ENCODE measurements at regions not wholly inside any gene's neighbourhood (a gene's known extent, or its start where the extent isn't known, plus 50 kb on each side); places are given as distances from the start of the nearest gene placed in this dataset.
A peak's percentile ranks its signal among the peaks of the same experiment; 100 is the strongest.

- DNase-seq (ENCODE audit: low read depth, low spot score) = no peak
- H3K4me3 ChIP-seq (ENCODE audit: low read length) = no peak overlapping the region
These were observed 595.1 kb downstream of the BUD13 start for GRCh38 chr11:116177521-116178210.

GRCh38 chr11:116176484-116177005, 596.2 kb downstream of the BUD13 start:
- H3K4me3 ChIP-seq (ENCODE audit: low read length) = no peak overlapping the region
- peak; percentile 8 for DNase-seq (ENCODE audit: low read depth, low spot score)

GRCh38 chr11:116175707-116176106, 597.1 kb downstream of the BUD13 start:
- no peak for DNase-seq (ENCODE audit: low read depth, low spot score)
- H3K4me3 ChIP-seq (ENCODE audit: low read length) = no peak overlapping the region

- no peak for DNase-seq (ENCODE audit: low read depth, low spot score)
- no peak overlapping the region for H3K4me3 ChIP-seq (ENCODE audit: low read length)
These were observed 598.6 kb downstream of the BUD13 start for GRCh38 chr11:116173941-116174911.

GRCh38 chr11:116173506-116173905, 599.3 kb downstream of the BUD13 start:
- H3K4me3 ChIP-seq (ENCODE audit: low read length) = no peak overlapping the region
- no peak for DNase-seq (ENCODE audit: low read depth, low spot score)

- DNase-seq (ENCODE audit: low read depth, low spot score) = no peak
These were observed 599.9 kb downstream of the BUD13 start for GRCh38 chr11:116172851-116173250.

GRCh38 chr11:116172156-116172555, 600.6 kb downstream of the BUD13 start:
- no peak overlapping the region for H3K4me3 ChIP-seq (ENCODE audit: low read length)
- no peak for DNase-seq (ENCODE audit: low read depth, low spot score)

More at GRCh38 chr11:116172851-116173250, 599.9 kb downstream of the BUD13 start:
- H3K4me3 ChIP-seq (ENCODE audit: low read length) = no peak overlapping the region

- DNase-seq (ENCODE audit: low read depth, low spot score) = no peak
- no peak overlapping the region for H3K4me3 ChIP-seq (ENCODE audit: low read length)
These were observed 601.3 kb downstream of the BUD13 start for GRCh38 chr11:116171271-116172140.

GRCh38 chr11:116170526-116171120, 602.2 kb downstream of the BUD13 start:
- no peak for DNase-seq (ENCODE audit: low read depth, low spot score)

GRCh38 chr11:116169776-116170175, 603.0 kb downstream of the BUD13 start:
- DNase-seq (ENCODE audit: low read depth, low spot score) = no peak
- H3K4me3 ChIP-seq (ENCODE audit: low read length) = no peak overlapping the region

More at GRCh38 chr11:116170526-116171120, 602.2 kb downstream of the BUD13 start:
- no peak overlapping the region for H3K4me3 ChIP-seq (ENCODE audit: low read length)

- DNase-seq (ENCODE audit: low read depth, low spot score) = no peak
- no peak overlapping the region for H3K4me3 ChIP-seq (ENCODE audit: low read length)
These were observed 604.4 kb downstream of the BUD13 start for GRCh38 chr11:116168459-116168787.

- DNase-seq (ENCODE audit: low read depth, low spot score) = no peak
- H3K4me3 ChIP-seq (ENCODE audit: low read length) = no peak overlapping the region
These were observed 604.9 kb downstream of the BUD13 start for GRCh38 chr11:116167706-116168458.

GRCh38 chr11:116166573-116167465, 606.0 kb downstream of the BUD13 start:
- H3K4me3 ChIP-seq (ENCODE audit: low read length) = no peak overlapping the region
- DNase-seq (ENCODE audit: low read depth, low spot score) = no peak

- no peak overlapping the region for H3K4me3 ChIP-seq (ENCODE audit: low read length)
- no peak for DNase-seq (ENCODE audit: low read depth, low spot score)
These were observed 607.9 kb downstream of the BUD13 start for GRCh38 chr11:116164843-116165242.

GRCh38 chr11:116162886-116163230, 609.9 kb downstream of the BUD13 start:
- no peak for DNase-seq (ENCODE audit: low read depth, low spot score)

GRCh38 chr11:116162086-116162885, 610.5 kb downstream of the BUD13 start:
- no peak overlapping the region for H3K4me3 ChIP-seq (ENCODE audit: low read length)
- no peak for DNase-seq (ENCODE audit: low read depth, low spot score)

More at GRCh38 chr11:116162886-116163230, 609.9 kb downstream of the BUD13 start:
- no peak overlapping the region for H3K4me3 ChIP-seq (ENCODE audit: low read length)

Measured in Jurkat, Clone E6-1 (cell line).